Skeletal muscle satellite cell (primary cell): ENCODE measurements at regions not wholly inside any gene's neighbourhood (a gene's known extent, or its start where the extent isn't known, plus 50 kb on each side); places are given as distances from the start of the nearest gene placed in this dataset.

Experiments used
- H3K27me3 ChIP-seq: 2 replicates; pipeline ENCODE4 v1.7.0; 2013; ENCODE audit warnings: low read length; ENCODE audit not compliant: control insufficient read depth, insufficient read depth
- H3K36me3 ChIP-seq: 2 replicates; pipeline ENCODE4 v1.7.0; 2013; ENCODE audit warnings: mild to moderate bottlenecking, control low read depth, low read length; ENCODE audit not compliant: insufficient read depth
- H3K4me1 ChIP-seq: 2 replicates; pipeline ENCODE4 v1.7.0; 2013; ENCODE audit warnings: low read length; ENCODE audit not compliant: control insufficient read depth, insufficient read depth
- H3K4me2 ChIP-seq: 2 replicates; pipeline ENCODE4 v1.7.0; 2013; ENCODE audit warnings: mild to moderate bottlenecking, low read length
- H3K4me3 ChIP-seq: 2 replicates; pipeline ENCODE4 v1.7.0; 2013; ENCODE audit warnings: low read length
- H3K9ac ChIP-seq: 2 replicates; pipeline ENCODE4 v1.7.0; 2013; ENCODE audit warnings: mild to moderate bottlenecking, low read depth, low read length, moderate library complexity
- H3K9me3 ChIP-seq: replicated peaks from 2 replicates; pipeline ENCODE4 v1.7.0; 2013; ENCODE audit warnings: mild to moderate bottlenecking, control low read depth, low read length

GRCh38 chr16:81166417-81167300, 70.5 kb upstream of the GCSH start:
- Histone ChIP-seq H3K4me3 (no peak overlapping the region), H3K9me3 (no peaks in the 10 kb centered on the region), H3K36me3 (no peaks in the 10 kb centered on the region), H3K9ac (no peak overlapping the region), H3K4me1 (no peaks in the 10 kb centered on the region), H3K27me3 (peaks cover 9% of the 10 kb centered on the region), H3K4me2 (no peak overlapping the region)

- H3K27me3 ChIP-seq = peaks cover 8% of the 10 kb centered on the region
These were observed 69.4 kb upstream of the GCSH start for GRCh38 chr16:81165411-81166097.

GRCh38 chr16:81164958-81165357, 68.8 kb upstream of the GCSH start:
- Histone ChIP-seq H3K27me3 (peaks cover 8% of the 10 kb centered on the region), H3K9me3 (no peaks in the 10 kb centered on the region)

More at GRCh38 chr16:81165411-81166097, 69.4 kb upstream of the GCSH start:
- Histone ChIP-seq H3K4me2 (no peak overlapping the region), H3K9me3 (no peaks in the 10 kb centered on the region), H3K4me3 (no peak overlapping the region), H3K4me1 (no peaks in the 10 kb centered on the region), H3K36me3 (no peaks in the 10 kb centered on the region), H3K9ac (no peak overlapping the region)

GRCh38 chr16:81164481-81164880, 68.3 kb upstream of the GCSH start:
- H3K9me3 ChIP-seq = no peaks in the 10 kb centered on the region
- H3K27me3 ChIP-seq = peaks cover 8% of the 10 kb centered on the region
- no peak overlapping the region for H3K9ac ChIP-seq
- no peaks in the 10 kb centered on the region for H3K36me3 ChIP-seq
- H3K4me3 ChIP-seq = no peak overlapping the region
- H3K4me1 ChIP-seq = no peaks in the 10 kb centered on the region
- H3K4me2 ChIP-seq = no peak overlapping the region

More at GRCh38 chr16:81164958-81165357, 68.8 kb upstream of the GCSH start:
- Histone ChIP-seq H3K4me2 (no peak overlapping the region), H3K9ac (no peak overlapping the region), H3K4me1 (no peaks in the 10 kb centered on the region), H3K36me3 (no peaks in the 10 kb centered on the region), H3K4me3 (no peak overlapping the region)

GRCh38 chr16:81163671-81164070, 67.5 kb upstream of the GCSH start:
- Histone ChIP-seq H3K9ac (no peak overlapping the region), H3K4me3 (no peak overlapping the region), H3K27me3 (peaks cover 8% of the 10 kb centered on the region), H3K4me1 (no peaks in the 10 kb centered on the region), H3K4me2 (no peak overlapping the region), H3K9me3 (no peaks in the 10 kb centered on the region), H3K36me3 (no peaks in the 10 kb centered on the region)

GRCh38 chr16:81158964-81159363, 62.8 kb upstream of the GCSH start:
- no peaks in the 10 kb centered on the region for H3K36me3 ChIP-seq
- no peaks in the 10 kb centered on the region for H3K9me3 ChIP-seq
- peaks cover 6% of the 10 kb centered on the region for H3K27me3 ChIP-seq
- H3K9ac ChIP-seq = no peak overlapping the region
- H3K4me2 ChIP-seq = no peak overlapping the region
- H3K4me1 ChIP-seq = no peaks in the 10 kb centered on the region
- no peak overlapping the region for H3K4me3 ChIP-seq

GRCh38 chr16:81155769-81156168, 59.6 kb upstream of the GCSH start:
- Histone ChIP-seq H3K4me3 (no peak overlapping the region), H3K9ac (no peak overlapping the region), H3K27me3 (peaks cover 9% of the 10 kb centered on the region), H3K36me3 (no peaks in the 10 kb centered on the region), H3K4me2 (no peak overlapping the region), H3K4me1 (no peaks in the 10 kb centered on the region), H3K9me3 (no peaks in the 10 kb centered on the region)

- Histone ChIP-seq H3K9me3 (no peaks in the 10 kb centered on the region), H3K9ac (no peak overlapping the region), H3K36me3 (no peaks in the 10 kb centered on the region), H3K4me2 (no peak overlapping the region), H3K27me3 (peaks cover 13% of the 10 kb centered on the region), H3K4me1 (no peaks in the 10 kb centered on the region), H3K4me3 (no peak overlapping the region)
These were observed 55.6 kb upstream of the GCSH start for GRCh38 chr16:81151648-81152310.

- H3K27me3 ChIP-seq = peaks cover 13% of the 10 kb centered on the region
- H3K4me3 ChIP-seq = no peak overlapping the region
- H3K4me2 ChIP-seq = no peak overlapping the region
- no peak overlapping the region for H3K9ac ChIP-seq
- no peaks in the 10 kb centered on the region for H3K9me3 ChIP-seq
- H3K36me3 ChIP-seq = no peaks in the 10 kb centered on the region
- H3K4me1 ChIP-seq = no peaks in the 10 kb centered on the region
These were observed 53.4 kb upstream of the GCSH start for GRCh38 chr16:81149614-81150013.

- Histone ChIP-seq H3K9ac (no peak overlapping the region), H3K4me3 (no peak overlapping the region), H3K36me3 (no peaks in the 10 kb centered on the region), H3K9me3 (no peaks in the 10 kb centered on the region), H3K27me3 (peaks cover 8% of the 10 kb centered on the region), H3K4me1 (no peaks in the 10 kb centered on the region), H3K4me2 (no peak overlapping the region)
These were observed 52.1 kb upstream of the GCSH start for GRCh38 chr16:81148277-81148676.
